Caco-2 (cell line): ENCODE measurements at regions not wholly inside any gene's neighbourhood (a gene's known extent, or its start where the extent isn't known, plus 50 kb on each side); places are given as distances from the start of the nearest gene placed in this dataset.

Experiments
- BruUV-seq: library from RNA; stranded (reverse); fragments of 400-500 nt; replicated peaks from 2 replicates; lab custom pipeline; 2021; lab: Mats Ljungman, UMichigan
- CTCF ChIA-PET: fragments of 300-600 bp; sonication (Branson Sonifier 250); formaldehyde crosslinking; loops from one replicate; lab custom pipeline; 2022; ENCODE audit warnings: antibody characterized with exemption; lab: Charles Lee
- POLR2A ChIA-PET: fragments of 300-600 bp; sonication (Branson Sonifier 250); formaldehyde crosslinking; loops from one replicate; lab custom pipeline; 2022; ENCODE audit warnings: antibody characterized with exemption; lab: Charles Lee
- DNase-seq, 2 experiments: peaks; one replicate each; pipeline versions ENCODE4 v3.0.0 to v3.0.0-alpha.2; 2020 to 2022
- H3K27me3 ChIP-seq: replicated peaks from 2 replicates; pipeline ENCODE4 v1.6.0; 2011; ENCODE audit warnings: low read length; ENCODE audit not compliant: control insufficient read depth, insufficient read depth
- H3K36me3 ChIP-seq: 2 replicates; pipeline ENCODE4 v1.5.1; 2011; ENCODE audit warnings: low read length; ENCODE audit not compliant: control insufficient read depth, insufficient read depth
- H3K4me1 ChIP-seq: fragments of 250-450 bp; sonication (Bioruptor Pico); 2 replicates; pipeline ENCODE4 v1.5.1; 2020; ENCODE audit warnings: mild to moderate bottlenecking
- H3K4me3 ChIP-seq: 2 replicates; pipeline ENCODE4 v1.5.1; 2011; ENCODE audit warnings: low read depth, mild to moderate bottlenecking, control low read depth, low read length
- H3K9me3 ChIP-seq: fragments of 250-450 bp; sonication (Bioruptor Pico); 2 replicates; pipeline ENCODE4 v1.5.1; 2020; ENCODE audit warnings: mild to moderate bottlenecking, moderate library complexity
- H3K27ac Mint-ChIP-seq: one replicate; pipeline ENCODE4 v1.8.0; 2022; ENCODE audit warnings: mixed read lengths; ENCODE audit not compliant: unreplicated experiment
- H3K27me3 Mint-ChIP-seq: one replicate; pipeline ENCODE4 v1.8.0; 2022; ENCODE audit warnings: mixed read lengths; ENCODE audit not compliant: insufficient read depth, unreplicated experiment
- H3K36me3 Mint-ChIP-seq: one replicate; pipeline ENCODE4 v1.8.0; 2022; ENCODE audit warnings: mild to moderate bottlenecking, mixed read lengths; ENCODE audit not compliant: insufficient read depth, unreplicated experiment
- H3K4me1 Mint-ChIP-seq: one replicate; pipeline ENCODE4 v1.8.0; 2022; ENCODE audit warnings: low read depth, mixed read lengths; ENCODE audit not compliant: unreplicated experiment
- H3K4me3 Mint-ChIP-seq: one replicate; pipeline ENCODE4 v1.8.0; 2022; ENCODE audit warnings: mild to moderate bottlenecking, moderate library complexity, mixed read lengths; ENCODE audit not compliant: unreplicated experiment
- H3K9me3 Mint-ChIP-seq: one replicate; pipeline ENCODE4 v1.8.0; 2022; ENCODE audit warnings: mixed read lengths; ENCODE audit not compliant: unreplicated experiment
- intact Hi-C: fragments of 100-400 bp; cut with micrococcal nuclease; formaldehyde crosslinking; loops from one replicate; pipeline ENCODE4 v1.10.0; 2022; ENCODE audit not compliant: unreplicated experiment
- TF ChIP-seq, protein P1 (sequence below), 2 experiments: fragments of 200-600 bp in 1 of 2; IDR thresholded peaks; 1 replicate in 1 of 2; 2 replicates in 1 of 2; pipeline versions ENCODE4 v1.5.1 to v1.8.0; 2011 to 2022; ENCODE audit warnings: antibody characterized with exemption in 1 of 2, control low read depth in 1 of 2, inconsistent platforms in 1 of 2, low read depth in 1 of 2, low read length in 1 of 2, mild to moderate bottlenecking in 1 of 2, moderate library complexity in 1 of 2; ENCODE audit not compliant: insufficient read depth in 1 of 2, severe bottlenecking in 1 of 2, unreplicated experiment in 1 of 2

DNA sequence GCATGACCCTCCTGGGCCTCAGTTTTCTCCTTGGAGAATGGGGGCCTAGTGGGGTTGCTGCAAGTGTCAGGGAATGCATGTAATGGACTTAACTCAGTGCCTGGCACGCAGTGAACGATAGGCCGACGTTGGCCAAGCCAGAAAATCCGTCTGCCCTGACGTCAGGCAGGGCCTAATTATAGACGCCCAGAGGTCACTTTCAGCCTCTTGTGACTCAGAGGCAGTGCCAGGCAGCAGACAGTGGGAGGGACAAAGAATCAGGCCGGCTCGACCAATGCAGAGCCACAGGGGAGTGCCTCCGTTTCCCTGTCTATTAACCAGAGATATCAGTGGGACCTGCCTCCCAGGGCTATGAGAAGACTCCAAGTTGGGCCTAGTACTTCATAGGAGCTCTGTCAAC is 115.0 kb downstream of the MN1 start:
- Mint-ChIP-seq H3K4me1 (peaks cover 20% of the 10 kb centered on the region), H3K27ac (no peak overlapping the region), H3K27me3 (no peaks in the 10 kb centered on the region), H3K36me3 (no peaks in the 10 kb centered on the region), H3K4me3 (no peak overlapping the region), H3K9me3 (no peaks in the 10 kb centered on the region)
- peak in 1 of 2 experiments; percentile 53 for DNase-seq
- Histone ChIP-seq H3K27me3 (no peaks in the 10 kb centered on the region), H3K4me3 (no peak overlapping the region), H3K4me1 (peaks cover 15% of the 10 kb centered on the region; the same call in 1 of the 2 replicates), H3K36me3 (no peaks in the 10 kb centered on the region), H3K9me3 (0 out of 2 replicates have a peak, but pooled peaks cover 4% of the 10 kb centered on the region)
- POLR2A ChIA-PET, result no interaction called here
- TF ChIP-seq, protein P1, sequence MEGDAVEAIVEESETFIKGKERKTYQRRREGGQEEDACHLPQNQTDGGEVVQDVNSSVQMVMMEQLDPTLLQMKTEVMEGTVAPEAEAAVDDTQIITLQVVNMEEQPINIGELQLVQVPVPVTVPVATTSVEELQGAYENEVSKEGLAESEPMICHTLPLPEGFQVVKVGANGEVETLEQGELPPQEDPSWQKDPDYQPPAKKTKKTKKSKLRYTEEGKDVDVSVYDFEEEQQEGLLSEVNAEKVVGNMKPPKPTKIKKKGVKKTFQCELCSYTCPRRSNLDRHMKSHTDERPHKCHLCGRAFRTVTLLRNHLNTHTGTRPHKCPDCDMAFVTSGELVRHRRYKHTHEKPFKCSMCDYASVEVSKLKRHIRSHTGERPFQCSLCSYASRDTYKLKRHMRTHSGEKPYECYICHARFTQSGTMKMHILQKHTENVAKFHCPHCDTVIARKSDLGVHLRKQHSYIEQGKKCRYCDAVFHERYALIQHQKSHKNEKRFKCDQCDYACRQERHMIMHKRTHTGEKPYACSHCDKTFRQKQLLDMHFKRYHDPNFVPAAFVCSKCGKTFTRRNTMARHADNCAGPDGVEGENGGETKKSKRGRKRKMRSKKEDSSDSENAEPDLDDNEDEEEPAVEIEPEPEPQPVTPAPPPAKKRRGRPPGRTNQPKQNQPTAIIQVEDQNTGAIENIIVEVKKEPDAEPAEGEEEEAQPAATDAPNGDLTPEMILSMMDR (IDR thresholded peaks at IDR 0.05; ENCODE audit: insufficient read depth in 1 of 2, low read depth in 1 of 2, low read length in 1 of 2, severe bottlenecking in 1 of 2, unreplicated experiment in 1 of 2), result no peak
- intact Hi-C loops, result no loop called here
- CTCF ChIA-PET, result no interaction called here
- no TSS peak for BruUV-seq

DNA sequence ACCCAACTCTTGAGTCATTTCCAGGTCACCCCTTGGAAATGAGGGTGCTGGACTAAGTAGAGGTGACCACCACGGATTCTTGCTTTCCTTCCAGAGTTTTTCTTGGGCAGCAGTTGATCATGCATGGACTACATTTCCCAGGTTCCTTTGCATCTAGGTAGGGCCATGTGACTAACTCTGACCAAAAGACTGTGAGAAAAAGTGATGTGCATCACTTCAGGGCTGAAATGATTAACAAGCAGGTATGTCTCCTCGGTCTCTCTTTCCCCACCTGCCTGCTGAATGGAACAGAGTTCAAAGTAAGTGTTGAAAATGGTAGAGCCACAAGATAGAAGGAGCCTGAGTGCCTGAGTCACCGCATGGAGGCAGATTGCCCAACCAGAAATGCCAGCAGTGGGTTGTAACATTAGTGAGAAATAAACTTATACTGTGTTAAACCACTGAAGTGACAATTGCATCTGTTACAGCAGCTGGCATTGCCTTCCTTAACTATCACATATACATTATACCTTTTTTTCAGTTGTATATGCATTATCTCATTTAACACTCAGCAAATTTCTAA is 113.5 kb downstream of the MN1 start:
- no peaks in the 10 kb centered on the region for H3K9me3 Mint-ChIP-seq
- no peak overlapping the region for H3K4me3 ChIP-seq
- no peaks in the 10 kb centered on the region for H3K27me3 ChIP-seq
- ChIA-PET POLR2A (no interaction called here), CTCF (no interaction called here)
- peaks cover 20% of the 10 kb centered on the region for H3K4me1 Mint-ChIP-seq
- H3K36me3 ChIP-seq, result no peaks in the 10 kb centered on the region
- BruUV-seq, result no TSS peak
- no peak overlapping the region for H3K27ac Mint-ChIP-seq
- peaks cover 9% of the 10 kb centered on the region; the same call in 1 of the 2 replicates for H3K9me3 ChIP-seq
- H3K4me3 Mint-ChIP-seq, result no peak overlapping the region
- TF ChIP-seq, protein P1 (IDR thresholded peaks at IDR 0.05; ENCODE audit: insufficient read depth in 1 of 2, low read depth in 1 of 2, low read length in 1 of 2, severe bottlenecking in 1 of 2, unreplicated experiment in 1 of 2), result no peak
- no peaks in the 10 kb centered on the region for H3K36me3 Mint-ChIP-seq
- intact Hi-C loops, result no loop called here
- H3K27me3 Mint-ChIP-seq, result no peaks in the 10 kb centered on the region
- DNase-seq, result peak; percentile 35 to 45
- peaks cover 15% of the 10 kb centered on the region; the same call in 1 of the 2 replicates for H3K4me1 ChIP-seq

DNA sequence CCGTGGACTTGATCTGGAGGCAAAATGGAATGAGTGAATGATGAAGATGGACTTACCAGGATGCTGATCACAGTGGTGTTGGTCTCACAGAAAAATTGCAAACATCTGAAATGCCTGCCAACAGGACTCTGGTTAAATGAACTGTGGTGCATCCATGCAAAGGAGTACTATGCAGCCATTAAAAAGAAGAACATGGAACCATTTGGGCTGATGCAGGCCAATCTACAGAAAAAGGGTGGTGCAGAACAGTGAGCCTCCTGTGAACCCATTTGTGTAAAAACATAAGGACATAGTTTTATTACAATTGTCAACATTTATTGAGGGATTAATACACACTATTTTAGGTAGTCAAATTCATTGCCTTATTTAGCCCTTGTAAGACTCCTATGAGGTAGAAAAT is 111.9 kb downstream of the MN1 start:
- ChIA-PET POLR2A (no interaction called here), CTCF (no interaction called here)
- Mint-ChIP-seq H3K27me3 (no peaks in the 10 kb centered on the region), H3K4me1 (peaks cover 20% of the 10 kb centered on the region), H3K36me3 (no peaks in the 10 kb centered on the region), H3K27ac (no peak overlapping the region), H3K9me3 (no peaks in the 10 kb centered on the region), H3K4me3 (no peak overlapping the region)
- Histone ChIP-seq H3K4me1 (peaks cover 15% of the 10 kb centered on the region; the same call in 1 of the 2 replicates), H3K27me3 (no peaks in the 10 kb centered on the region), H3K4me3 (no peak overlapping the region), H3K9me3 (peaks cover 10% of the 10 kb centered on the region; the same call in 1 of the 2 replicates), H3K36me3 (no peaks in the 10 kb centered on the region)
- TF ChIP-seq, protein P1 (IDR thresholded peaks at IDR 0.05; ENCODE audit: insufficient read depth in 1 of 2, low read depth in 1 of 2, low read length in 1 of 2, severe bottlenecking in 1 of 2, unreplicated experiment in 1 of 2), result no peak
- DNase-seq, result no peak
- no TSS peak for BruUV-seq
- intact Hi-C loops, result no loop called here
